Stimulated activated CD4-positive, alpha-beta T cell treated with anti-CD3 and anti-CD28 coated beads, Interleukin-2, amount 100 ng/mL, for 24 hours (primary cell): ENCODE measurements at regions not wholly inside any gene's neighbourhood (a gene's known extent, or its start where the extent isn't known, plus 50 kb on each side); places are given as distances from the start of the nearest gene placed in this dataset.

ENCODE experiments used
- DNase-seq, 2 donors: peaks; one replicate each; pipeline ENCODE4 v3.0.0-alpha.2; 2020

GRCh38 chr2:81576713-81577112 lies 1272.2 kb upstream of the LRRTM1 start:
- no peak for DNase-seq

DNA sequence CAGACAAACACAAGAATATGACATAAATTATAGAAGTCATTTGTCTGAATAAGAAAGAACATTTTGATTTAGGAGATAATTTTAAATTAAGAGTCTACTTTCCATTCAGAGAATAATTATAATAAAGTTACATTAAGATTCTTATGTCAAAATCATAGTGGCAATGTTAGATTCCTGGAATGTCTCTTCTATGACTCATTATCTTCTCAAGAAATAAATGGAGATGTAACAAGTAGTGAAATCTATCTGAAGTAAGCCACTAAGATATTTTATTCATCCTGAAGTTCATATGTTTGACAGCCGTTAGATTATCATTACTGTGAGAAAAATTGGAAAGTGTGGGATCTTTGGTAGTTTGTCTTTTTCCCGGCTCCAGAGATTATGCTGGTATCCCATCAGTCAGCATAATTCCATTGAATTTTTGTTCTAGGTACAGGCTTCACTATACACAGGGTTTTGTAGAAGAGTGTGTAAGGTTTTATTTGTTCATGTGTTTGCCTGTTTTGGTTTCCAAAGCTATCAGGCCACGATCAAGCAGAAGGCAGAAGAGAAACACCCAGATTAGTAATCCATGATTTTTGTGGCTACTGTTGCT lies 1246.6 kb upstream of the LRRTM1 start:
- DNase-seq = no peak

- no peak for DNase-seq
Observed at GRCh38 chr2:81550277-81550676, 1245.7 kb upstream of the LRRTM1 start.

DNA sequence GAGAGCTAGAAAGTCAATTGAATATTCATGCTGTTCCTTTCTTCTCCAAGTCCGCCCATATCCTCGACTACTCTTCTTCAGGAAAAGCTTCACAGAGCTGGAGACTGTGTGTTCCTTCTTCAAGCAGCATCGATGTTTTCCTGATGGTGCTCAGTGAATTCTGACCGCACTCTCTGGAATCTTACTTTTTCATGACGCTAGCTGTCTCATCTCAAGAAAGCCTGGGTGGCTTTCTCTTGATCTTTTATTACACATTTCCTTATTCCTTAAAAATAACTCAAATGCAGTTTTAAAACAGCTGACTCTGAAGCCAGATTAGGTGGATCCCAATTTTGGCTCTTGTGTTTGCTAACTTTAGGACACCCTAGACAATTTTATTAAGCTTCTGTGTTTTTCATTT lies 1245.1 kb upstream of the LRRTM1 start:
- DNase-seq = no peak

DNA sequence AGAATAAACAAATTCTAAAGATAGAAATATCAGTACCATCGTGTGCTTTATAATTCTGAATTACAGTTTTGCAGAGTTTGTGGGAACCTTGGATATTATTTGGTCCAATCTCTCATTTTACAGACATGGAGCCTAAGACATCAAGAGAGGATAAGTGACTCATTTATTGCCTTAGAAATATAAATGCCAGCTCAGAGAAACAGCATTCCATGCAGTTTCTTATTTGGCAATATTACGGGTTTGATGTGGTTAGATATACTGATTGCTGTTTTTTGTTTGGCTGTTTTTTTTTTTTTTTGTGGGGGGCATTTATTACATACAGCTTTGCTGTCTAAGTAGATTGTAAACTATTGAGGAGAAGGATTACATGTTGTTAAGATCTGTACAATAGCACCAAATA lies 1241.1 kb upstream of the LRRTM1 start:
- DNase-seq = no peak

- no peak for DNase-seq
Observed at GRCh38 chr2:81542119-81542518, 1237.6 kb upstream of the LRRTM1 start.

DNA sequence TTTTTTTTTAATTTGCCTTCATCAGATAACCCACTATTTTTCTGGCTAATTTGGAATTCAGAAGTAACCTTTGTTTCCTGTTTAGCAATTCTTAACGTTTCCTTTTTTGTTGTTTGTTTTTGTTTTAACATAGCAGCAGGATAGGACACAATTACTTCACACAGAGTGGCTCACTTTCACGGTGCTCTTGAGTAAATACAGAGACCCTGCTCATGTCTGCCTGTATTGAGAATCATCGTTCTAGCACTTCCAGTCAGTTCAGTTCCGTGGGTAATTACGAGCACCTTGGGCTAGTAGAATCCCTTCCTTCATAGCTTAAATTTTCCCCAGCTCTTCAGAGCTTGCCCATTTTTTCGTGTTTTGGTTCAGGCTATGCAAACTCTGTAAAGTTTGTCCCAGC lies 1225.4 kb upstream of the LRRTM1 start:
- no peak for DNase-seq

DNA sequence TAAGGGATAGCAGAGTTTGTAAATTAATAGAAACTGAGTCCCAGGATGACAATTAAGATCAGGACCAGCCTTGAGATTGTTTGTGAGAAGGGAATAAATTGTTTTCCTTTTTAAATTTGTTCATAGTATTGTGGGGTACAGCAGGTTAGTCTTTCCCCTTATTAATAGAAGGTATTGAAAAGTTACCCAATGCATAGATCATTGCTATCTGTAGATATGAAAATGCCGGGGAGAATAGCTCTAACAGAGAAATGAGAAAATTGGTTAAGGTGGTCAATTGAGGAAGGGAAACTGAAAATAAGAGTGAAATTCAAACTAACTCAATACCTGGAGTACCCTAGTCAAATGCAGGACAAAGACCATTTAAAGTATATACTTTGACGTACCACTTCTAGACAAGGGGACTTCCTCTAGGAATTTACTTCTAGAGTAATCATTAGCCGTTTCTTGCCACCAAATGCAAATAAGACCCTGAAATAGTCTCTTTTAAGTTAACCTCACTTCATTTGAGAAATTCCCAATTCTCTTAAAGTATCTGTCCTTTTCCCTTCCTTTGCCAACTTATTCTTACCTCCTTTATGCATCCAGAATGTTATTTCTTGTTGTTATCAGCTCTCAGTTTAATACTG lies 1224.4 kb upstream of the LRRTM1 start:
- DNase-seq = no peak

- no peak for DNase-seq
Observed at GRCh38 chr2:81523344-81523743, 1218.8 kb upstream of the LRRTM1 start.

- no peak for DNase-seq
Observed at GRCh38 chr2:81513328-81513727, 1208.8 kb upstream of the LRRTM1 start.

GRCh38 chr2:81505586-81505985 lies 1201.0 kb upstream of the LRRTM1 start:
- DNase-seq = no peak

GRCh38 chr2:81495556-81495955 lies 1191.0 kb upstream of the LRRTM1 start:
- no peak for DNase-seq

- no peak for DNase-seq
Observed at GRCh38 chr2:81483254-81483653, 1178.7 kb upstream of the LRRTM1 start.

DNA sequence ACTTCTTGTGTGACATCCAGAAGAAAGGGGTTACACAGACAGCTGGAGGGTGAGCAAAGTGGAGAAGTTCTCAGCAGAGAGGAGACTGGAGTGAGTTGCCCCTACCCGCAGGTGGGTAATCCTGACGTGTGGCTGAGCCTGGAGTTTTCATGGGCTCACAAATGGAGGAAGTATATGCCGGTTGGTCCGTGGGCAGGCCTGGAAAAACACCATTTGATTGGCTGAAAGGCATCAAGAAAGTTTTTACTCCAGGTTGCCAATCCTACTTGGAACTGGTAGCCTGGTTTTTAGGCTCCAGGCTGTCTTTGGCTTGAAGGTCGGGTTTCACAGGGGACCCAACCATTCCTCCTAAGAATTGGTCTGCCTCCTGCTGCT lies 1177.4 kb upstream of the LRRTM1 start:
- DNase-seq = no peak

DNA sequence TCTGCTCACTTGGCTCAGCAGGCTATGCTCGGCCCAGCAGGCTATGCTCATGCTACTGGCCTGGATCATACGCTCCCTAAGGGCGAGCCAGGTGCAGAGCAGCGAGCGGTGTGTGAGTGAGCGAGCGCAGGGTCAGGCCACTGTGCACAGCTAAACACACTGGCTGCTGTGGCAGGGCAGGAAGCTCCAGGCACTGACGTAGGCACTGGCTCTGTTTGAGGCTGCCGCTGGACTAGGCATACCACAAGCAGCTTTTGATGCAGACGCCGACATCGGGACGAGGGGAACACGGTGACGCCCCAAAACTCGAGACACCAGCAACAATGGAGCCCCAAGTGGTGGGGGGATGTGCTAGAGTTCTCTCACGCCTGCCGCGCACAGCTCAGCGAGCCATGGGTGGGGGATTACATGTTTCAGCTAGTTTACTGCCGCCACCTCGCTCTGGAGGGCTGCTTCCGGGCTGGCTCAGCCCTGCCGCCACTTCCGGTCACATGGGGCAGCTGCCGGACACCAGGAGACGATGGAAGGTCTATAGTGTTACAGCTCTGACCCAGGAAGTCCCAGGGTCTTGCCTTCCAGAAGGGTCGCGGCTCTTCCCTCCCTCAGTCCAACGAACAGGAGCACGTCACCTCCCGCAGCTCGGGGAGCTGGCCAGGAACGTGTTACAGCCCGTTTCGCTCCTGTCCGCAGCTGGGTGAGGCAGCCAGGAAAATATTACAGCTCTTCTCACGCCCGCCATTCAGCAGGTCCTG lies 1176.9 kb upstream of the LRRTM1 start:
- no peak for DNase-seq

DNA sequence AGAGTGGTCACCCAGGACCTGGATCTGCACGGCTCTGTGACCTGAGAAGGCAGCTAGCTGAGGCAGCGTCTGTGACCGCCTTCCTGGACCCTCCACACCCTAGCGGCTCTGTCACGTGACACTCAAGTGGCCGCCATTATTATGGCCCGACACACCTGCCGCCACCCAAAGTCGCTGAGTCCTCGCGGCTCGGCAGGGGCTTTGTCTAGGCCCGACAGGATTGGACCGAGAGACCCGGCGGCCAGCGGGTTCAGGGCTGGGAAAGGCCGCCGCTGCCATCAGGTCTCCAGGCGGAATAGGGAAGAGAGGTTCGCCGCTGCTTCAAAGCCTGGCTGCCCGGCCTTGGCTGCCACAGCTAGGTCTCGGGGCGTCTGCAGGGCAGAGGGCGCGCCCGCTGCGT lies 1162.5 kb upstream of the LRRTM1 start:
- DNase-seq = no peak

DNA sequence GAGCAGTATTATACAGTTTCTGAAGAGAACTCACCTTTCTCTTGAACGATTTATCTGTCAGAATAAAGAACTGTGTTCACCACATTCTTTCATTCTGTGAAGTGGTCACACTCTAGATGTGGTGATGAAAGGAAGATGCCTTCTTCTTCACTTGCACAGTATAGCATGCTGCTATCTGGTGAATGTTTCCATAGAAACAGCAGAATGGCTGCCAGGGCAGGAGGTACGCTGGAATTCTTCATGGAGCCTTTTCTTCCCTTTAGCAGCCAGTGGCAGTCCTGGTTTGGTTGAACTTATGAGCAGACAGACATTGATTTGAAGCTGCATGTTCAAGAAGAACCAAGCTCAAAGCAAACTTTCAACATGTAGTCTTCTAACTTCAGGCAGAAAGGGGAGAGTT lies 1157.9 kb upstream of the LRRTM1 start:
- DNase-seq = no peak

- no peak for DNase-seq
Observed at GRCh38 chr2:81445176-81445575, 1140.6 kb upstream of the LRRTM1 start.

DNA sequence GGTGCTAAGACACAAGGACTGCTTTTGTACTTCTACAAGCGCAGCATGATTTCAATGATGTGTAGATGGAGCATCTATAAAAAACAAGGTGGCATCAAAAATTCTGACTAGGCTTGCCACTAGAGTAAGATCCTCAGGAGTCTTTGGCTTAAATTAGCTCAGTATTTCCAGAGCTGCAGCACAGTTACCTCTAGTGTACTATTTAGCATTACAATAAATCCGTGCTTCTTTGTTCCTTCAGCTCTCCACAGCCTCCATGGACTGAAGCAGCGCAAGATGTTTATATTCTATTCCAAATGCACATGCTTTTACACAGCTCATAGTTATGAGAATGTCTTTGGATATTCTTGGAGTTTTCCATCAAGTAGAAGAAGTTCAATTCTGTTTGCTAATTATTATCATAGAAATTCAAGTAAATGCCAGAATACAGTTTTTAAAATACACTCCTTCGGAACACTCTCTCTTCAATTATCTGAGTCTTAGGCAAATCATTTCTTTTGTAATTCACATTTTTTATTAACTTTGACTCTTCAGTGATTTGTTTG lies 1133.0 kb upstream of the LRRTM1 start:
- DNase-seq = no peak

GRCh38 chr2:81436256-81436655 lies 1131.7 kb upstream of the LRRTM1 start:
- no peak for DNase-seq

- DNase-seq = no peak
Observed at GRCh38 chr2:81412681-81413080, 1108.1 kb upstream of the LRRTM1 start.

DNA sequence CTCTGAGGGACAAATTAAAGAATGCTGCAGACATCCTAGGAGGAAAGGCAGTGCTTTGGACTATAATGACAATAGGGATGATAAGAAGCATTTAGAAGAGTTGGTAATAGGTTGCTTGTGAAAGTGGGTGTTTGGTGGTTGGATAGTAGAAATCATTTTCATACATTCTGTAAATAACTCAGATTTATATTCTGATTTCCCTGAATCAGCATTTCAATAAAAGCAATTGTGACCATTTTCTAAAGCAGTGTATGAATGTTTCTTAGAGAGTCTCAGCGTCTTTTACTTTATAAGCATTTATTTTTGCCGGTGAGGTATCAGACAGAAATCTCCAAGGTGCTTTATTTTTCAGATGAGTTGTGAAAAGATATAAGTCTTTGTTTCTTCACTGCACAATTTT lies 1099.0 kb upstream of the LRRTM1 start:
- no peak for DNase-seq

DNA sequence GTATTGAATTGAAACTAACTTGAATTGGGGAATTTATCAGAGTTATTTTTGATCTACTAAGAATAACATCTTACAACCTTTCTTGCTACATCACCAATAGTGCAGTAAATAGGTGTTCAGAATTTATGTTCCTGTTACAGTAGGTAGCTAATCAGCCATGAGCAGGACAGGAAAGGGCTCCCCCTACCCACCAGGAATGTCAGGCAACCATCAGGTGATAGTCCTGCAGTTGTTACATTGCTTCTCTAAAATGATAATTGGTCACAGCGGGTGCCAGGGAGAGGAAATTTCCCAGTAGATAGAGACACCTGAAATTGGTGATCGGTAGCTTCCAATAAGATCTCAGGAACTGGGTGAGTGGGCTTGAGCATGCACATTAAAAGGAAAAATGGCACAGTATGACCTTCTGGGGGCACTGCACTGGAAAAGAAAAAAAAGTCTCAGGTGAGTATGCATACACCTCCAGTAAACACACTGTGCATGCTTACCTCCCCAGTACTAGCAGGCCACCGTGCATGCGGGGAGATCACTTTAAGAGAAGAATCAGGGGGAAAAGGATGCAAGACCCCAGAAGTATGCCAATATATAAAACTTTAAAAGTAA lies 1092.0 kb upstream of the LRRTM1 start:
- no peak for DNase-seq

- DNase-seq = no peak
Observed at GRCh38 chr2:81395746-81396145, 1091.2 kb upstream of the LRRTM1 start.
